ENCODE measurements at regions not wholly inside any gene's neighbourhood (a gene's known extent, or its start where the extent isn't known, plus 50 kb on each side); places are given as distances from the start of the nearest gene placed in this dataset.

DNA sequence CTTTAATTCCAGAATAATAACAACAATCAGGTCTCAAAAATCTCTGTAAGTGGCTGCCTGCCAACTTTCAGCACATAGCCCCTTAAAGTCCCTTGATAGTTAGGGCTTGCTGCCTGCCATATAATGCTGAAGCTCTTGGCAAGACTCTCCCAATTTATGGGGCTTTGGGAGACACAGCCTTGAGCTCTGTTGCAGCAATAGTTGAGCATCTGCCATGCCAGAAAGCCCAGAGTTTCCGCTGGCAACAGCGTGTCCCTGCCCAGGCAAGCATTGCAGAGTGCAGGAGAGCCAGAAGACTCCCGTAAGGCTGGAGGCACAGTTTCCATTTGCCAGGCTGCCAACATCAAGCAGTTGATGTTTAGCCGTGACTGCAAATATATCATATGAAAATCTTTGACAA is 678.5 kb upstream of the NUDT12 start:
- TF ChIP-seq POLR2AphosphoS5 (IDR thresholded peaks at IDR 0.05; ENCODE audit: low read depth, low read length) (no peak), SIN3A (IDR thresholded peaks at IDR 0.05; ENCODE audit: borderline replicate concordance, insufficient read depth, low read length) (no peak), FOXP2 (optimal IDR thresholded peaks at IDR 0.05; ENCODE audit: borderline replicate concordance, extremely low read depth, extremely low read length, insufficient read depth) (no peak), TAF1 (IDR thresholded peaks at IDR 0.05; ENCODE audit: borderline replicate concordance, insufficient read depth, low read length) (no peak)
- TF ChIP-seq, protein P1, sequence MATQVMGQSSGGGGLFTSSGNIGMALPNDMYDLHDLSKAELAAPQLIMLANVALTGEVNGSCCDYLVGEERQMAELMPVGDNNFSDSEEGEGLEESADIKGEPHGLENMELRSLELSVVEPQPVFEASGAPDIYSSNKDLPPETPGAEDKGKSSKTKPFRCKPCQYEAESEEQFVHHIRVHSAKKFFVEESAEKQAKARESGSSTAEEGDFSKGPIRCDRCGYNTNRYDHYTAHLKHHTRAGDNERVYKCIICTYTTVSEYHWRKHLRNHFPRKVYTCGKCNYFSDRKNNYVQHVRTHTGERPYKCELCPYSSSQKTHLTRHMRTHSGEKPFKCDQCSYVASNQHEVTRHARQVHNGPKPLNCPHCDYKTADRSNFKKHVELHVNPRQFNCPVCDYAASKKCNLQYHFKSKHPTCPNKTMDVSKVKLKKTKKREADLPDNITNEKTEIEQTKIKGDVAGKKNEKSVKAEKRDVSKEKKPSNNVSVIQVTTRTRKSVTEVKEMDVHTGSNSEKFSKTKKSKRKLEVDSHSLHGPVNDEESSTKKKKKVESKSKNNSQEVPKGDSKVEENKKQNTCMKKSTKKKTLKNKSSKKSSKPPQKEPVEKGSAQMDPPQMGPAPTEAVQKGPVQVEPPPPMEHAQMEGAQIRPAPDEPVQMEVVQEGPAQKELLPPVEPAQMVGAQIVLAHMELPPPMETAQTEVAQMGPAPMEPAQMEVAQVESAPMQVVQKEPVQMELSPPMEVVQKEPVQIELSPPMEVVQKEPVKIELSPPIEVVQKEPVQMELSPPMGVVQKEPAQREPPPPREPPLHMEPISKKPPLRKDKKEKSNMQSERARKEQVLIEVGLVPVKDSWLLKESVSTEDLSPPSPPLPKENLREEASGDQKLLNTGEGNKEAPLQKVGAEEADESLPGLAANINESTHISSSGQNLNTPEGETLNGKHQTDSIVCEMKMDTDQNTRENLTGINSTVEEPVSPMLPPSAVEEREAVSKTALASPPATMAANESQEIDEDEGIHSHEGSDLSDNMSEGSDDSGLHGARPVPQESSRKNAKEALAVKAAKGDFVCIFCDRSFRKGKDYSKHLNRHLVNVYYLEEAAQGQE (IDR thresholded peaks at IDR 0.05; ENCODE audit: insufficient read depth in 1 of 2, low read depth in 2 of 2, low read length in 2 of 2): no peak

All from PFSK-1 (cell line).